VCaP (cell line): ENCODE measurements at regions not wholly inside any gene's neighbourhood (a gene's known extent, or its start where the extent isn't known, plus 50 kb on each side); places are given as distances from the start of the nearest gene placed in this dataset.

Source experiments
- H3K27ac ChIP-seq: fragments of 450-650 bp; 2 replicates; pipeline ENCODE4 v1.5.1; 2017
- TF ChIP-seq, protein P1 (sequence below): fragments of 450-650 bp; conservative IDR thresholded peaks from 2 replicates; pipeline ENCODE4 v1.5.1; 2017; ENCODE audit warnings: mild to moderate bottlenecking, moderate library complexity

DNA sequence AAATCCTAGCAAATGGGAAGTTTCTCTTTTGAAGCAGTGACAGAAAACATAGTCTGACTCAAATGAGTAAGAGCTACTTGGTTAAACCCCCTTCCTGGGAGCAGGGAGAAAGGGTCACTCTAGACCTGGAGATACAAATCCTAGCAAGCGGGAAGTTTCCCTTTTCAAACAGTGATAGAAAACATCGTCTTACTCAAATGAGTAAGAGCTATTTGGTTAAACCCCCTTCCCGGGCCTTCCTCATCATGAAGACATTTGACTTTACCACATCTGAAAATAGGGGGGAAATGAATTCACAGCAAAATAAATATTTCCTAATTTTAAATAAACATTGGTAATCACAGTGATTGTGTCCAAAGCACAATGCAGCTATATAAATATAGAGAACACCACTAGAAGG is 79.2 kb downstream of the FOXB1 start:
- TF ChIP-seq, protein P1, sequence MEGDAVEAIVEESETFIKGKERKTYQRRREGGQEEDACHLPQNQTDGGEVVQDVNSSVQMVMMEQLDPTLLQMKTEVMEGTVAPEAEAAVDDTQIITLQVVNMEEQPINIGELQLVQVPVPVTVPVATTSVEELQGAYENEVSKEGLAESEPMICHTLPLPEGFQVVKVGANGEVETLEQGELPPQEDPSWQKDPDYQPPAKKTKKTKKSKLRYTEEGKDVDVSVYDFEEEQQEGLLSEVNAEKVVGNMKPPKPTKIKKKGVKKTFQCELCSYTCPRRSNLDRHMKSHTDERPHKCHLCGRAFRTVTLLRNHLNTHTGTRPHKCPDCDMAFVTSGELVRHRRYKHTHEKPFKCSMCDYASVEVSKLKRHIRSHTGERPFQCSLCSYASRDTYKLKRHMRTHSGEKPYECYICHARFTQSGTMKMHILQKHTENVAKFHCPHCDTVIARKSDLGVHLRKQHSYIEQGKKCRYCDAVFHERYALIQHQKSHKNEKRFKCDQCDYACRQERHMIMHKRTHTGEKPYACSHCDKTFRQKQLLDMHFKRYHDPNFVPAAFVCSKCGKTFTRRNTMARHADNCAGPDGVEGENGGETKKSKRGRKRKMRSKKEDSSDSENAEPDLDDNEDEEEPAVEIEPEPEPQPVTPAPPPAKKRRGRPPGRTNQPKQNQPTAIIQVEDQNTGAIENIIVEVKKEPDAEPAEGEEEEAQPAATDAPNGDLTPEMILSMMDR = no peak
- no peak overlapping the region for H3K27ac ChIP-seq

DNA sequence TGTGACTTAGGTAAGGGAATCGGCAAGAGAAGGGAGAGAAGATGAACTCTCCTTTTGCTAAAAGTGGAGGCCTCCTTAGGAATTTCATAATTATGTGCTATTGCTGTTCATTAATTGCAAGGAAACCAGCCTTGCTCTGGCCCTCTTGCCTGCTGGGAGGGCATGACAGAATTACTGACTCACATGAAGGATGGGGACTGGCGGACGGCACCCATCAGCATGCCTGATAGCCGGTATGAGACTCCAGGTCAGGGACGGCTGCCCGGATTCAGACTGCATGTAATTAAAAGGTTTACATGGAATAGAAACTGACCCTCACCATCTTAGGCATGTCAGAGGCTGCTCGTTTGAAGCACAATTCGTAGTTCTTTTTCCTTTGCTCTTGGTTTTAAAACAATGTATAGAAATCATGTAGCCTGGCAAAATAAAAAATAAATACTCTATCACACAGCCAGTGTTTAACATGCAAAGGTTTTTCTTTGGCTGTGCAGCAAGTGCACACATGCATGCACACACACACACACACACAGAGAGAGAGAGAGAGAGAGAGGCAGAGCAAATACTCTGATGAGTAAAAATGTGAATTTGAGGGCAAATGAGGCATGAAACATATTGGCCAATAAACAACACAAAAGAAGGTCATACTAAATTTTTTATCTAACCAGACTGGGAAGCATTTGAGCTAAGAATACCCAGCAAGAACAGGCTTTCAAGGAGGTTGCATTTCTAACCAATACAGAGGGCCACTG is 82.7 kb downstream of the FOXB1 start:
- TF ChIP-seq, protein P1 = no peak

DNA sequence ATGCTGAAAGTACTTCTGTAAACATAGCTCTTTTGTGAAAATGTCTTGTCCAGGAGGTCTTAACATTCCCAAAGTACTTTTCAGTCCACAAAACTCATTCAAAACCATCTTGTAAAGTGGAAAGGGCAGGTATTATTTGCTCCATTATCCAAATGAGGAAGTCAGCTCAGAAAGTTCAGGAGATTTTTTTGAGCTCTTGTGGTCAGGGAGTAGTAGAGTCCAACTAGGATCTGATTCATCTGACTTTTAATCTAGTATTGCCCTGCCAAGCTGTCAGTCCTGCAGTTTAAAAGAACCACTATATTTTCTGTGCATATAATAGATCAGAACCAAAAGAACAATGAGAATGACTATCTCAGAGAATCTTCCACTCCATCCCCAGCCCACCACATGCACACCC is 83.5 kb downstream of the FOXB1 start:
- TF ChIP-seq, protein P1 = no peak
- no peak overlapping the region for H3K27ac ChIP-seq

More for the DNA sequence above, 82.7 kb downstream of the FOXB1 start:
- H3K27ac ChIP-seq = no peak overlapping the region

DNA sequence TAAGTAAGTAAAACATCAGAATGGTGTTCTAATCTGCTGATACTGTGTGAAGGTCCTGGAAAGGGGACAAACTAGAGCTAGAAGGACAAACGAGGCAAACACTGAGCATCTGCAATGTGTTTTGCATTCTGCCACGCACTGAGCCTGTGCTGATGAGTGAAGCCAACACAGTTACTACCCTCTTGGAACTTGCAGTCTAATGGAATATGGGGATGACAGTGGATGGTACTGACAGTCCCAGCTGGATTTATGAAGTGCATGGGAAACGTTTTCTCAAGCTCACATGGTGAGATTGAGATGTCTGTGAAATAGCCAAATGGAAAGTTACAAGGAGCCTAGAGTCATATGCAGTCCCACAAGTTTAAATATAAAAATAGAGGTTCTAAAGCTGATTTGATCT is 86.6 kb downstream of the FOXB1 start:
- TF ChIP-seq, protein P1 = no peak
- H3K27ac ChIP-seq = no peak overlapping the region

DNA sequence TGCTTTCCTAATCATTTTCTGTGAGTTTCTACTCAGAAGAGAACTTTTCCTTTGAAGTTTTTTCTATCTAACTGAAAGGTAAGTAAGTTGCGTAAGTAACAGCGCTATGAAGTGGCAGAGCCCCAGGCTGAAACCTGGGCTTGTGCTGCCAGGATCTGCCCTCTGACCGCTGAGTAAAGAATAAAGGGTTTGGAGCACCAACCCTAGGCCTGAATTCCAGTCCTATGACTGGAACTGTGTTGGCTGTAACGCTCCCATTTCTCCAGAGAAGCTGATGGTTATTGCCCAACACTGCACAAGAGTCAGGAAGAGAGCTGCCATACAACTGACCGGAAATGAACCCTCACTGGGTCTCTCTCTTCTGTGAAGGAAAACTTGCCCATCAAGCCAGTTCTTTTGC is 87.0 kb downstream of the FOXB1 start:
- TF ChIP-seq, protein P1 = no peak
- no peak overlapping the region for H3K27ac ChIP-seq

DNA sequence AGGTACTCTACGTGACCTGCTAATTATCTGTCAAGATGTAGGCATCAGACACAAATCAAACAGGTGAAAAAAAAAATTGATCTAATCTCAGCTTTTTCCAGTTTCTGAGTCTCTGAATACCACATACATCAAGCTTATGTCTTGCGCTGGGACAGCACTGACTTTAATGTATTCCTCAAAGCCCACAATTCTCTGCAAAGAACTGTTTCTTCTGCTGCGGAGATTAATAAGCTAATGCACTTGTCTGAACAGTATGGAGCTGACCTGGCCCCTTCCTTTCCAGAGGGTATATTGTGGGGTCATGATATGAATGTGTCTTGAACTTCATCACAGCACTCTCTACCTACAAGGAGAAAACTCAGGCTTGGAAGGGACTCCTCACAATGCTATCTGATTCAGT is 87.8 kb downstream of the FOXB1 start:
- TF ChIP-seq, protein P1 = no peak
- H3K27ac ChIP-seq = no peak overlapping the region

DNA sequence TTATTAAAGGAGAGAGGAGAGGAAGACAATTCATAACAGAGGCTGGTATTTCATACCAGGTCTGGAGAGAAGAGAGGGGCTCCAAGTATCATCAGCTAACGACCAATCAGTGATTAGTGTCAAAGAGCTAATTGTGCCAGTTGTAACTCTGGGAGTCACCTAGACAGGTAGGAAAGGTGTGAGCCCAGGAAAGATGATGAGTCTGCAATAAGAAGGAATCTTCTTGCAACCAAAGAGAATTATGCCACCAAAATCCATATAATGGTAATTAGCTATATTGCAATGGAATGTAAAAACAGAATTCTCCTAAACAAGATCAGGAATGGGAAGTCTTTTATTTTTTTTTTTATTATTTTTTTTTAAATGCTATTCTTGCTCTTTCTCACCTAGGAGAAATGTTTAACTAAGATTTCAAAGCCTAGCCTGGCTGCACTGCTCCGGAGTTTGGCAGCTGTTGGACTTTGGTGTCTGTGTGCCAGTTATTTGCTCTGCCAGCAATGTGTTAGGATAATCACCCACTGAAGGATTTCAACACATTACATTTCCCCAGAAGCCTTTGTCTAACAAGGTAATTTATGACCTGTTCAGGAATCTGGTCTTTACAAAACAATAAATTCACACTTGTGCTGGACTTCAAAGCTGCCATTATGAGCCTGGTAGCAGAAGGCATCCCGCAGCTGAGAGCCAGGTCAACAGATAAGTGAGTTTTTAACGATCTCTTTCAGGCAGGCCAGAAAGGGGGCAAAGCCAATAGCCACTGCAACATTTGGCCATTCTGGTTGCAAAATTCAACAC is 89.4 kb downstream of the FOXB1 start:
- TF ChIP-seq, protein P1 = no peak

More for the DNA sequence above, 89.4 kb downstream of the FOXB1 start:
- H3K27ac ChIP-seq = no peak overlapping the region
